ENCODE measurements at regions not wholly inside any gene's neighbourhood (a gene's known extent, or its start where the extent isn't known, plus 50 kb on each side); places are given as distances from the start of the nearest gene placed in this dataset.

DNA sequence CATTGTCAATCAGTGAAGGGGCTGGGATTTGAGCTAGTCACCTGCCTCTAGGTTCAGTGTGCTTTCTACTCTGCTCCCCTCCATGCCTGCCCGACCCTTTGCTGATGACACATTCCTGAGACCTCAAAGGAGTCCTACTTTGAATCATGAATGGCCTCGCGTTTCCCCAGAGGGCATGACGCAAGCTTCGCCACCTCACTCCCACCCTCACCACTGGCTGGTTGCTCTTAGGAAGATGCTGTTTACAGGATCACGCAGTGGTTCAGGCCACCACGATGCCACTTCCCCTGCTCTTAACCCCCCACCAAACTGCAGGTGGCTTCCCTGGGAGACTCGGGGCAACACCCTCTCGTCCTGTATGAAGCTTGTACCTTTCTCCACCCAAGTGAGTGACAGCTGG lies 62.9 kb upstream of the B3GAT1 start:
- no peak overlapping the region for H3K4me3 ChIP-seq (ENCODE audit: control insufficient read depth, low read depth, low read length)
- TF ChIP-seq, protein P1, sequence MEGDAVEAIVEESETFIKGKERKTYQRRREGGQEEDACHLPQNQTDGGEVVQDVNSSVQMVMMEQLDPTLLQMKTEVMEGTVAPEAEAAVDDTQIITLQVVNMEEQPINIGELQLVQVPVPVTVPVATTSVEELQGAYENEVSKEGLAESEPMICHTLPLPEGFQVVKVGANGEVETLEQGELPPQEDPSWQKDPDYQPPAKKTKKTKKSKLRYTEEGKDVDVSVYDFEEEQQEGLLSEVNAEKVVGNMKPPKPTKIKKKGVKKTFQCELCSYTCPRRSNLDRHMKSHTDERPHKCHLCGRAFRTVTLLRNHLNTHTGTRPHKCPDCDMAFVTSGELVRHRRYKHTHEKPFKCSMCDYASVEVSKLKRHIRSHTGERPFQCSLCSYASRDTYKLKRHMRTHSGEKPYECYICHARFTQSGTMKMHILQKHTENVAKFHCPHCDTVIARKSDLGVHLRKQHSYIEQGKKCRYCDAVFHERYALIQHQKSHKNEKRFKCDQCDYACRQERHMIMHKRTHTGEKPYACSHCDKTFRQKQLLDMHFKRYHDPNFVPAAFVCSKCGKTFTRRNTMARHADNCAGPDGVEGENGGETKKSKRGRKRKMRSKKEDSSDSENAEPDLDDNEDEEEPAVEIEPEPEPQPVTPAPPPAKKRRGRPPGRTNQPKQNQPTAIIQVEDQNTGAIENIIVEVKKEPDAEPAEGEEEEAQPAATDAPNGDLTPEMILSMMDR (IDR thresholded peaks at IDR 0.05; ENCODE audit: control insufficient read depth, insufficient read depth, low read depth, low read length, missing control alignments), result no peak
- no peak for DNase-seq (ENCODE audit: low read depth)

DNA sequence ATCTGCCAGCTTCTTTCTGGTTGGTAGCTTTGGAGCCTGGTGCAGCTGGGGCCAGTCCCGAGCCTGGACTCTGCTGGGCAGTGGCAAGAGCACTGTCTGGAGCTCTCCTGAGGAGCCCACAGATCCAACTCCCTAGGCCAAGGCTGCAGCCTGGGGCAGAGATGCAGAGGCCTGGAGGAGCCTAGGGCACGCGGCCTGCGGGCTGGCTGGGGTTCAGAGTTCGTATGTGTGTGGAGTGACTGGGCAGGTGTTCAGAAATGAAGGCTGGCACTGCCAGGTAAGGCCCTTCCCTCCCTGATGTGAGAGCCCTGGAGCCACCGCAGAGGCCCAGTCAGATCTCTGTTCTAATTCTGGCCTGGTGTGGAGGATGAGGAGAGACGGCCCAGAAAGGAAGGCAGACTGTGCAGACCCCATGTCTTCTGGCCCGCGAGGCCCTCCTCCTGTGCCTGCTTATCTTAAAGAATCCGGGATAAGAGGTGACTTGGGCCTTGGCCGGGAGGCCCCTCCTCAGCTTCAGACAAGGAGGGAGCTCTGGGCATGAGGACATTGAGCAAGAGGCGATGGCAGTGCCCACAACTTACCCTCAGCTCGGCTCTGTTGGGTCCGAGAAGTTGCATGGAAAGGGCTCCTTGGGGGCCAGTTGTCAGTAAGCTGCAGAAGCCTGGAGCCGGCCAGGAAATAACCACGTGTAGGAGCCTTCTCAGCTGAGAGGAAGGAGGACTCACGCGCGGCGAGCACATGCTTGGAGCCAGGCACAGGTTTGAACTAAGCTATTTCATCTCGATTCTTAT lies 62.2 kb upstream of the B3GAT1 start:
- TF ChIP-seq, protein P1 (IDR thresholded peaks at IDR 0.05; ENCODE audit: control insufficient read depth, insufficient read depth, low read depth, low read length, missing control alignments), result no peak
- no peak for DNase-seq (ENCODE audit: low read depth)
- H3K4me3 ChIP-seq (ENCODE audit: control insufficient read depth, low read depth, low read length), result no peak overlapping the region

DNA sequence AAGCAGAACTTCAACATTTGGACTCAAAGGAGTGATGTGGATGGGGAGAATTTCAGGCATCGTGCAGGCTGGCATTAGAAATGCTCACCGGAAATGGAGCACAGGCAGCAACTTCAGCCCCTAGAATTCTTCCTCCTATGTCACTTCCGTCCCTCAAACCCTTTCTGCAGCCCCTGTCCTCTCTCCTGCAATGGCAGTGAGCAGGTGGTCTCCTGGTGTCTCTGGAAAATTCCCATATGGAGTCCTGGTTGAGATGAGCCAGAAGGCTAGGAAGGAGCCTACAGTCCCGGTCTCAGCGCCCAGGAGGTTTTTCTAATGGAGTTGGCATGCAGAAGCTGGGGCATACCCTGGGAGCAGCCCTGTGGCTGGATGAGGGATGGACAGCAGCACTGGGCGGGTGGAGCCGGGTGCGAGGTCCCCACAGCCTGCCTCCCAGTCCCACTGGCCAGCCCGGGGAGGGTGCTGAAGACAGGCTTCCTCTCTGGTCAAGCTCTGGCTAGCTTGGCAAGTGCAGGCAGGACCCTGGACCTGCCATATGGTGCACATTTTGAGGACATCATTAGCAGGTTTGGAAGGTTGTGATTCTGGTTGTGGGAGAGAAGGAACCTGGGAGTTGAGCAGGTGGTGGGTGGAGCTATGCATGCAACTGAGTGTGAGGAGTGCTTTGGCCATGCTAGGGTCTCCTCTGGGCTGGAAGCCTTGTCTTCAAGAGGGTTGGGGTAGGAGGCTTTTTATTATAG lies 59.8 kb upstream of the B3GAT1 start:
- H3K4me3 ChIP-seq (ENCODE audit: control insufficient read depth, low read depth, low read length), result no peak overlapping the region
- TF ChIP-seq, protein P1 (IDR thresholded peaks at IDR 0.05; ENCODE audit: control insufficient read depth, insufficient read depth, low read depth, low read length, missing control alignments), result no peak
- DNase-seq (ENCODE audit: low read depth), result no peak

DNA sequence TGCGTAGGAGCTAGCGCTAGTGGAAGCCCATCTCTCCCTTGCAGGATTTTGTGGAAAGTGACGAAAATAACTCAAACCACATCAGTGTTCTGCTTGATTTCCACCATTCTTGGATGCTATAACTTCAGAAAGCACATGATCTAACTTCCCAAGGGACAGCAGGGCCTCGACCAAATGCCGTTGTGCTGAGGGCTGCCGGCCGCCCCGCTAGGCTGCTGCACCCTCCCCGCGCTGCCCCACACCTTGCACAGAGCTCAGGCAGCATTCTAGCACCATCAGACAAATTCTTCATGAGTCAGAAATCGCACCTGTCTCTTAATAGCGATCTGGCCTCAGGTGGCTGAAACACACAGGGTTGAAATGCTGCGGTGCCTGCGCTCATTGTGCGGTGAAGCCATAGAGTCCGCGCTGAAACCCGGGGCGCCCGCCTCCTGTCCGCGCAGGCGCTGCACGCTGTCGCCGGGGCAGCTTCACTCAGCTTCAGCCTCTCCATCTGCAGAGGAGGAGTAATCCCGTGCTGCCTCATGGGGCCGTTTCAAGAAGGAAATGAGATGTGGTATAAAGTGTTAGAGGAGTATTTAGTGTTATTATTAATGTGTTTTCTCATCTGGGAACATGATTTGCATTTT lies 59.2 kb upstream of the B3GAT1 start:
- H3K4me3 ChIP-seq (ENCODE audit: control insufficient read depth, low read depth, low read length), result no peak overlapping the region

DNA sequence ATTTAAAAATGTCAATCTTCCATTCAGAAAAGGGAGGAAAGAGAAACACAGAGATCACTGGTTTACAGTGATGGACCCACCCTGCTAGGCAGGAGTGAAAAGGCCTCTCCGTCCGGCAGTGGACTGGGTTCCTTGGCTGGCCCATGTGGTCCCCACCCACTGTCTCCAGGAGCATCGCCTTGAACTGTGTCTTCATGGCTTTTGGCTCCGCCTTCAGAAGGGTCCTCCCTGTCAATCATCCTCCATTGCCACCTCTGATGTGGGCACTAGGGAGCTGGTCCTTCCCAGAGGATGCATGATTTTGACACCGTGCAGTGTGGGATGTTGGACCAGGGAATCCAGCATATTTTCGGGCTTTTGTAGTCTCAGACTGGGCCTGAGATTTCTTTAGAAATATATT lies 58.2 kb upstream of the B3GAT1 start:
- DNase-seq (ENCODE audit: low read depth), result no peak

More for the DNA sequence above, 59.2 kb upstream of the B3GAT1 start:
- TF ChIP-seq, protein P1 (IDR thresholded peaks at IDR 0.05; ENCODE audit: control insufficient read depth, insufficient read depth, low read depth, low read length, missing control alignments), result no peak
- no peak for DNase-seq (ENCODE audit: low read depth)

DNA sequence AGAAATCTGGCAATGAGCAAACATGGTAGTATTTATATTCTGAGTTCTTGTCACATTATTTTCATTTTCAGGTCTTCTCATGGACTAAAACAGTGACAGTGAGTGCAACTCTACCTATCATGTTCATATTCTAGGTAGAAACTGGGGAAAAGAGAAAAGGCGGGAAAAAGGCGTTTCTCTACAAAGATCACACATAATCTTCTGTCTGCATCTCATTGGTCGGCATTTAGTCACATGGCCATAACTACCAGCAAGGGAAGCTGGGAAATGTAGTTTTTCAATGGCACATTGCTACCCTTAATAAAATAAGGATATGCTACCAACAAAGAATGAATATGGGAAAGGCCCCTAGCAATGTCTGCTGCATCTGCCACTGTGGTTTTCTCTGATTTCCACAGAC lies 57.6 kb upstream of the B3GAT1 start:
- no peak overlapping the region for H3K4me3 ChIP-seq (ENCODE audit: control insufficient read depth, low read depth, low read length)
- DNase-seq (ENCODE audit: low read depth), result no peak
- TF ChIP-seq, protein P1 (IDR thresholded peaks at IDR 0.05; ENCODE audit: control insufficient read depth, insufficient read depth, low read depth, low read length, missing control alignments), result no peak

More for the DNA sequence above, 58.2 kb upstream of the B3GAT1 start:
- TF ChIP-seq, protein P1 (IDR thresholded peaks at IDR 0.05; ENCODE audit: control insufficient read depth, insufficient read depth, low read depth, low read length, missing control alignments), result no peak
- H3K4me3 ChIP-seq (ENCODE audit: control insufficient read depth, low read depth, low read length), result no peak overlapping the region

Measured in AG09309 (cell line).